ENCODE measurements at regions not wholly inside any gene's neighbourhood (a gene's known extent, or its start where the extent isn't known, plus 50 kb on each side); places are given as distances from the start of the nearest gene placed in this dataset.

DNA sequence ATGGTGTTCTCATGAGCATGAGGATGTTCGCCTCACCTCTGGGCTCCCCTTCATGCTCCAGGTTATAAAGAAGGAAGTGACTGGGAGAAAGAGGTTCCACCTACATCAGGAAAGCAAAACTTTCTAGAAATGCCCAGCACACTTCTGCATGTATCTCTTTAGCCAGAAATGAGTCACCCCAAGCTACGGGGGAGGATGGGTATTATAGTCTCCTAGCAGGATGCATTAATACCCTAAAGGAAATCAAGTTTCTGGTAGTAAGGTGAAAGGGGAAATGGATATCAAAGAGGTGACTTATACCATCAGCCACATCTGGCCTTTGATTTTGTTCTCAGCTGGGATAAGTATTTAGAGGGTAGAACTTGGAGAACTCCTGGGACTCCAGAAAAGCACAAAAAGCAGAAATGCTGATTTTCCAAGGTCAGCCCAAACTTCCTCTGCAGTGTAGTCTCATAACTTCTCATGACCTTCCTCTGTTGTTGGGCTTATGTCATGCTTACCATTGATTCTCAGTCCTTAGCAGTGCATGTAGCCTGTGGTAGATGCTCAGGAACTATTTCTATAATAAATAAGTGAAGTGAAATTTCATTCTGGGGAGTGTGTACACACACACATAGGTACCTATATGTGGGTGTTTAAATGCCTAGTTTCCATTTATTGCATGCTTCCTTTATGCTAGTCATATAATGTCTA lies 209.4 kb upstream of the CRY1 start (continued):
- no peak for TF ChIP-seq EGR1 (IDR thresholded peaks at IDR 0.05; ENCODE audit: borderline replicate concordance, low read depth, low read length)
- no peak for TF ChIP-seq PHF8 (conservative IDR thresholded peaks at IDR 0.05; ENCODE audit: low read depth, low read length)

All from H1 (cell line).